ENCODE measurements at regions not wholly inside any gene's neighbourhood (a gene's known extent, or its start where the extent isn't known, plus 50 kb on each side); places are given as distances from the start of the nearest gene placed in this dataset.

DNA sequence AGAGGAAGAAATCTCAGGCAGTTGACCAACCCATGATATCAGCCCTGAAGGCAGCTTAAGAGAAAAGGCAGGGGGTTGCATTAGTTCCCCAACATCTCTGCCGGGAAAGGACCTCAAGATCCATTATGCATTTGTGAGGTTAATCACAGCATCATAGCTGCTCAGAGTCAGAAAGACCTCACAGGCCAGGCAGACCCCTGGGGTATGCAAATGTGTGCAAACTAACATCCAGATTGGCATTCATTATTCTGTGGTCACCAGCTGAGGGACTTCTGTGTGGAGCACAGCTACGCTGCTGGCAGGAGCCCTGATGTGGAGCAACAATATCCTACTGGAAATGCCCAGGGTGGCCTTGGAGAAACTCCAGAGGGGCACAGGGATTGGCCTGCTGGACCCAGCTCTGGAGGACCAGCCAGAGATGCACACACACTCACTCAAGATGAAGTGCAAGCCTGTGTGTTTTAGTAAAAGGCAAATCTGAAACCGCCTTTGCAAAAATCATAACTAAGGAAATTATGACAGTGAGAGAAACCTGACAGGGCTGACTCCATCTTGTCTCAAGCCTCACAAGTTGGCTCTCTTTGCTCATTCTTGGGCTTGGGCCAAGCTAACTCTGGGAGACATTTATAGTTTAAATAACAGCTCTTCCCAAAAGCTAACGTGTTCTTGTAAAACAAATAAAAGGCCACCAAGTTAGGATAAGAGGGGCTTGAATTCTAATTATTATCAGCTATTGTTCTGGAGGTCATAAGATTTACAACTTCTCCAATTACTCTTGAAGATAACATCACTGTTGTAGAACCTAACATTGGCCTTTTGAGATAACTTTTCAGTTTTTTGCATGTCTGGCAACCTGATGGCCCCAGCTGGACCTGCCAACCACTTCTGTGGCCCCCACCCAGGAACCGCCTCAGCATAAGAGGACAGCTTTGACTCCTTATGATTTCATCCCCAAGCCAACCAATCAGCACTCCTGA is 257.1 kb downstream of the UACA start:
- DNase-seq (ENCODE audit: low read depth): no peak

DNA sequence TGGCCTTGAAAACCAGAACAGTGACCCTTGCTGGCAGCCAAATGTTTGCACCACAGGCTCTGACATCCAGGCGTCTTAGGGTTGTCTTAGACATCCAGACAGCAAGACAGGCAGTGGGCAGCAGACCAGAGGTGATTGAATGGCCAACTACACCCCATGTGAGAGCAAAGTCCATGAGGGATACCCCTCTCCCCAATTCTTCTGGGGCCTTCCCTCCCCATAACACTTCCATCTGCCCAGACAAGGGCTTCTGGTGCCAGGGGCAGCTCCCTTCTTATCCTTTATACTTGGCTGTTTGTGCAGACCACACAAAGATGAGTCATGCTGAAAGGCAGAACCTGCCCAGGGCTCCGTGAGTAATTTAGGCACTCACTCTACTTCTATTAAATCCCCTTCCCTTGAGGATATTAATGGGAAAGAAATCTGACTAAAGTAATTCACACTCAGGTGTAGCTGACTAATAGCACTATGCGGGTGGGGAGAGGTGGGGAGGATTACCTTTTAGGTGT is 257.9 kb downstream of the UACA start:
- no peak for DNase-seq (ENCODE audit: low read depth)

DNA sequence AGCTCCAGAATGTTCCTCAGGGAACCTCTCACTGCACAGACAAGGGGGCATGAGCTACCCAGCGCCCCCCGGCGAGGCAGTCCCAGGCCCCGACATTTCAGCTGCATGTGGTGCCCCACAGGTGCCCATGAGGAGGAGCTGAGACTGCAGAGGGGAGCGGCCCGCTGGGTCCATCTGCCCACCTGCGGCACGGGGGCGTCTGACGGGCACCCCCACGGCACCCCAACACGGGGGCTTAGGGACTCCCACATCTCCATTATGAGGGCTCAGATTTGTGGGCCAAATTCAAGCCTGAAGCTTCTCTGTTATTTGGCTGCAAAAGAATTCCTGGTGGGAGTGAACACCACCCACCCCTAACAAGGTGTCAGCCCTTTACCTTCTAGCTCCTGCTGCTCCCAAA is 258.4 kb downstream of the UACA start:
- DNase-seq (ENCODE audit: low read depth): no peak

DNA sequence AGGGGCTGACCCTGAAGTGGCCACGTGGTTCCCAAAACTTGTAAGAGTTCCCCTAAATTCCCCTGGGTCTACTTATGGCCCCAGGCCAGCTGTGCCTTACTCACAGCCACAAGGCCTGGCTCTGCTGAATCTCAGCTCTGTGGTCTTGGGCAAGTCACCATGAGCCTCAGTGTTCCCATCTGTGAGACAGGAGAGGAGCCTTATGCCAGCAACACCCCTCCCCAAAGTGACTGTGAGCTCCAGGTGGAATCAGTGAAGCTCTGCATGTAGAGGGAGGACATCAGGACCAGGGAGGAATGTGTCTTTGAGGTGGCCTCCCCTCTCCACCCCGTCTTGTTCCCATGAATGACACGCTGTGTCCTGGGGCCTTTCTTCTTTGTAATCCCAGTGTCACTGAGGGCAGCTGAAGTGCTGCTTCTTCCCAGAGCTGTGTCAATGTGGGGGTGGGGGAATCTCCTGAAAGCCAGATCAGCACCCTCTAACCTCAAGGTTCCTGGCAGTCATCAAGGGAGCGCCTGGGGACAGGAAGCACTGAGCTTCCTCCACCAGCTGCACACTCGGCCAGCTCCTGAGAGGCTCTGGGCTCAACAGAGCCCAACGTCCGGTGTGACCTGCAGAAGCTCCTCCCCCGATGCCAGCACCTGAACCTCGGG is 258.9 kb downstream of the UACA start:
- peak; percentile 47 for DNase-seq (ENCODE audit: low read depth)

DNA sequence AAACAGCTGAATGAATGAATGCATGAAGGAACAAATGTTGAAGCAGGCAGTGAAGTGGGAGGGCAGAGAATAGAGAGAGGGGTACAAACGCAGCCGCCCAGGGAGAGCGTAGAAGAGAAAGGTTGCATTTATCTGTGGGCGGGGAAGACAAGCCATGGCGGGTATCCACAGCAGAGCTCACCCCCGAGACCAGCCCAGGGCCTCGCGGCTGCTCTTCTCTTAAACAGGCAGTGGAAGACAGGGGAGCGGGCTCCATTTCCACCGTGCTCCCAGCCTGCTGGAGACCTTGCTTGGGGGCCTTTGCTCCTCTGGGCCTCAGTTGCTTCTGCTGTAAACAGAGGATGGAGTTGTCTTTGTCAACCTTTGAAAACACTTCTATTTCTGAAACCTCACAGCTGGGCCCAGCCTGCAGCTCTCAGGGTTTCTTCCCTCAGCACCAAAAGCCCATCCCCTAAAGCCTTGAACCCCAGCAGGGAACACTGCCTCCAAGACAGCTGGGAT is 259.5 kb downstream of the UACA start:
- DNase-seq (ENCODE audit: low read depth): no peak

DNA sequence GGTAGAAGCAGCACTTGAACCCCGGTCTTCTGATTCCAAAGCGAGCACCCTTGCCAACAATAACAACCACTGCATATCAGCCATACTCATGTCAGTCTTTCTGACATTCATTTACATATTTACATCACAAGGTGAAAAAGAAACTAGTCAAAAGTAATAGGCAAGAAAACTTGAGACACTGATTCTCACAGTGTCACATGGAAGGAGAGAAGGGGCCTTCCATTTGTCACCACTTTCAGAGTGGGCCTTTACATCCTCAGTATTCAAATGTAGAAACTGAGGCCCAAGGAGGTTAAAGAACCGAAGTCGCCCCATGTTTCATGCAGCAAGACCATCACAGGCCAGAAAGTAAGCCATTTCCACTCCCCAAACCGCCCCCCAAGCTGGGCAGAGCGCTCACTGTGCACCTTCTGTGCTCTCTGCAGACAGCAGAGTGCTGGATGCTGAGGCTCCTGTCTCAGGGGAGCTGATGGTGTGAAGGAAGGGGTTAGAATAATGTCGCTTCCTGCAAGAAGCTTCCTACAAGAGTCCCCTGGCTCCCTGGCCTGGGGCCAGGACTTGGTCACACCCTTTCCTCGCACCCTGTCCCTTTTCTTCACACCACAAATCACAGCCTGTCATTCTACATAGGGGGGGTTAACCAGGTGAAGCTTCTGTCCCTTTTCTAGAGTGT is 260.1 kb downstream of the UACA start:
- DNase-seq (ENCODE audit: low read depth): no peak

DNA sequence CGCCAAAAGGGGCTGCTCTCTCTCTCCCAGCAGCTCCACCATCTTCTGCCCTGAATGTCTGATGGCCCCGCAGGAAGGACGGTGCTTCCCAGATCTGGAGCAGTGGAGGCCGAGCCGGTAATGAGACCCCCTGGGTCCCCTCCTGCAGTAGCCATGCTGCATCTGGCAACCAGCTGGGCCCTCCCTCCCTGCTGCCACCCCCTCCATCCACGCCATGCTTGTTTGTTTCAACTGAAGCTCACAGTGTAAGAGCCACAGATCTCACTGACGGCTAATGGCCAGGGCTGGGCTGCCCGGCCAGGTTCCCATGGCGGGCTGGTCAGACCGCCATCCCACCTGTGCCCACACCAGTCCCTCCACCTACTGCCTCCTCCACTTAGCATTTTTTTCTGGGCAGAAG is 260.8 kb downstream of the UACA start:
- DNase-seq (ENCODE audit: low read depth): no peak

- DNase-seq (ENCODE audit: low read depth): no peak
Observed at GRCh38 chr15:70501849-70502248, 261.5 kb downstream of the UACA start.

DNA sequence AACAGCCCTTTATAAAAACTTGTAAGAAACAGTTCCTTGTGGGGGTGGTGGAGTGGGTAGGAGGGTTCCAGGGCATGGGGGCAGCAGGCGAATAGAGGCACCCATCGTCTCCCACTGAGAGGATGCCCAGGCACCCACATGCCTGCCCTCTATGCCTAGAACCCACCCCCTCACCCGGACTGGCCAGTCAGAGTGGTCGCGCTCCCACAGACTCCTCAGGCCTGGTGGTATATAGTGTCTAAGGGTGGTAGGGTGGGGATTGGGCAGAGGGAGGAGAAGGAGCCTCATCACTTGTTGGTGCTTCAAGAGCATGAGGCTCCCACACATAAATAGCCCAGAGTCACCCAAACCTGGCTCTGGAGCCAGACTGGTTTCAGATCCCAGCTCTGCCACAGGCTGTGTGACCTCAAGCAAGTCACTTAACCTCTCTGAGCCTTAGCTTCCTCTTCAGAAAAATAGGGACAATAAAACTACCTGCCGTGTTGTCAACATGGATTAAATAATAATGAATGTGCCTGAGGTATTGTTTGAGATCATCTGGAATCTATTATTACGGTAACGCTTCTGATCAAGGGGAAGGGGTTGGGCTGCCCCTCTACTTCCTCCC is 262.1 kb downstream of the UACA start:
- DNase-seq (ENCODE audit: low read depth): no peak

- DNase-seq (ENCODE audit: low read depth): no peak
Observed at GRCh38 chr15:70499791-70500190, 263.6 kb downstream of the UACA start.

DNA sequence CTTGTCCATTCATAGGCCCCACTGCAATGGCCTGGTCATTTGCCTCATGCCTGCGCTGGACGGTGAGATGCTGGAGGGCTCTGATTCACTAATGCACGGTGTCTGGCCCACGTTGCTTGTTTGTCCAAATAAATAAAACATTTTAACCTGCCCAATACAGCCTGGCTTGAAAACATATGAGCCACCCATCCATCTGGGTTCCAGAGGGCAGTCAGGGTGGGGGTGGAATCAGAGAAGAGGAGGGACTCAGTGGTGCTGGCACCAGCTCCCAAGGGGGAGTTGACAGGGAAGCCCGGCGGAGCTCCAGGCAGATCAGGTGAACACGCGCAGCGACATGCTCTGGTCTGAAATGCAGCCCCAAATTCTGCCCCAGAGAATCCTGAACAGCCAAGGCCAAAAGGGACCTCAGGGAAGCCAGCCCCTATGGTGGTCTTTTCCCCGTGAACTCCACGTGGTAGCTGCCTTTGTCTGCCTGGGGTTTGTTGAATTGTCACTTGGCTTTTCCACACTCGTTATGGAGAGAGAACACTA is 265.2 kb downstream of the UACA start:
- no peak for DNase-seq (ENCODE audit: low read depth)

DNA sequence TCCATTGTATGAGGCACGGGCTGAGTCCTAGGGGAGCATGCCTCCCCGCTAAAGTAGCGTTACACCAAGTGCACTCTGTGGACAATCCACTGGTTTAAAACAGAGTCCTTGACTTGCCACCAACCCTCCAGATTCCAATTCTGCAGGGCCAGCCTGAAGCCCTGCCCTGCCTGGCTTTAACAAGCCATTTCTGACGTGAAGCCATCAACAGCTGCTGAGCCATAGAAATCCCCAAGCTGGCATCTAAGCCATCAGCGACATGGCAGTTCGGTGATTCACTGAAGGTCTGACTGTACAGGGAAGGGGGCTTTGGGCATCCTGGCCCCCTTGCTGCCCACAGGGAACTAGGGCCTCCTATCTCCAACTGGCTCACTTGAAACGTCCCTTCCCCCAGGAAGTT is 265.7 kb downstream of the UACA start:
- no peak for DNase-seq (ENCODE audit: low read depth)

DNA sequence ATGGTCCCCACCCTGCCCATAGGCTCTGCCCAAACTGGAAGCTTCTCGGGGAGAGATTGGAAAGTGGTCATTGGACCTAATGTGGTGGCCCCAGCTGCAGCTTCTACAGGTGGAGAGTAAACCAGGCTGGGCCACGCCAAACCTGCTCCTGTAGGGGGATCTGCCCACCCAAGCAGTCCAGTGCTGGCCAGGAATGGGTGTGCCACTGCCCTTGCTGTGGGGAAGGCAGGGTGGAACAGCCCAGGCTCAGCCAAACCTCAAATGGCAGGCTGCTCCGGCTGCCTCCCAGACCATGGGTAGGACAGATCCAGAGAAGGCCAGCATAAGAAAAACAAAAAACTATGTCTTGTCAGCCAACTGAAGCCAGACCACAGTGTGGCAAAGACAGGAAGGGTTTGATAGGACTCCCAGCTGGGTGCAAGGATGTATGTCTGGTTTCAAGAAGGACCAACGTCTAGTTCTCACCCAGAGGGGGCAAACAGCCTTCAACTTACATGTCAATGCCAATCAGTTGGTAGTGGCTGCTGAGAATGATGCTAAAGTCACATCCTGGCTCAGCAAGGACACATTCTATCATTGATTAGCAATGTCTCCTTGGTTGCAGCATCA is 267.3 kb downstream of the UACA start:
- no peak for DNase-seq (ENCODE audit: low read depth)

DNA sequence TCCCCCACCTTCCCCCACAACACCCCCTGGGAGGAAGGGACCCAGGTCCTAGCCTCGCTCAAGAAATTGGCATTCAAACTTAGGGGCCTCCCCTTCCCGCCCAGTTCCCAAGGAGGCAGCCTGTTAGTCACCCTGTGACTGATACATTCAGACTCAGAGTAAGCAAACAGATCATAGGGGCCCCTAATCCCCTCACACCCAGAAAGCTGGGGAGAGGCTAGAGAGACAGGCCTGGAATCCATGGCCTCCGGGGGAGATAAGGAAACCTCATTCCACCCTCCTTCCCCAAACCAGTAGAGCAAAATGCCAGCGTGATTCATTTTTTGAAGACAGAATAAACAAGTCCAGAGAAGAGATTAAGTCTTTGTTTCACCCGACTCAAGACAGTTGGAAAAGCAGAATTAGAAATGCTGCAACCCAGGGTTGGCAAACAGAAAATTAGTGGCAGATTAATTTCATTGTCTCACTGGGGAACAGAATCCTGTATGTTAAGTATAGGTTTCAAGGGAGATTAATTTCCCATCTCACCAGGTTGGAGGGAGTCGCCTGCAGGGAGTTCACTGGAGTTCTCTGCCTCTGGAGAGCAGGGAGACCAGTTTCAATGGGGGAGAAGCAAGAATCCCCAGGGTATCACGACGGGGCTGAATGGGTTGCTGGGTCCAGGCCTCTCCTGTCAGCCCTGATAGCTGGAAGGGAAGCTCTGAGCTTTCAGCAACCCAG is 268.3 kb downstream of the UACA start:
- DNase-seq (ENCODE audit: low read depth): peak; percentile 43

GRCh38 chr15:70494517-70494851 is 268.9 kb downstream of the UACA start:
- no peak for DNase-seq (ENCODE audit: low read depth)

- DNase-seq (ENCODE audit: low read depth): no peak
Observed at GRCh38 chr15:70493787-70494516, 269.4 kb downstream of the UACA start.

DNA sequence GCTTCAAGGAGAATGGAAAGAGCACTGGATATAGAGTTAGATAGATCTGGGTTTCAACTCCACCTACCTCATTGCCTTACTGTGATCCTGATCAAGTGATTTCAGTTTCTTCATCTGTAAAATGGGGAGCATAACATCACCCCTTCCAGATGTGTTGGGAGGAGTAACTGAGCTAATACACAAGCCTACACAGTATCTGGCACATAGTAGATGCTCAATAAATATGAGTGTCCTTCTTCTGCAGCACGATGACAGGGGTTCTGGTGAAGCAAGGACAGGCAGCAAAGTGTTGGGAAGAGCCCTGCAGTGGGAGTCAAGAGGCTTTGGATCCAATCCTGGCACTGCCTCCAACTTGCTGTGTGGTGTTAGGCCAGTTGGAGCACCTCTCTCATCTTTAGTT is 270.0 kb downstream of the UACA start:
- no peak for DNase-seq (ENCODE audit: low read depth)

- peak; percentile 75 for DNase-seq (ENCODE audit: low read depth)
Observed at GRCh38 chr15:70492240-70493177, 270.8 kb downstream of the UACA start.

DNA sequence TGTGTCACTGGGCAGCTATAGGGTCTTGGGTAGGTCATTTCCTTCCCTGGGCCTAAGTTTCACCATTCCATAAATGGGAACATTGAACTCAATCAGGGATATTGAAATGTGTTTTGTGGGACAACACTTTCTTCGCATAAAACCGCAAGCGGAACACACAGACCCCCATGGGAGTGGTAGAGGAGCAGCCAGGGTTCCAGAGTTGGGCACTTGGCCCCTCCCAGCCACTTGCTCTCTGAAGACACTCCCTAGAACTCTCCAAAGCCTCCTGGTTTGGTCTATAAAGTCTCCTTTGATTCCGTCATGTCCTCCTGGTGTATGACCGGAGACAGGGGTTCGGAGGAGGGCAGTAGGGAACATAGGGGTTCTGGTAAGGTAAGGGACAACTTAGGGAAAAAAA is 271.7 kb downstream of the UACA start:
- no peak for DNase-seq (ENCODE audit: low read depth)

Measured in activated T-cell treated with anti-CD3 and anti-CD28 coated beads for 48 hours (primary cell).